Peyer's patch (tissue), 4 donors: ENCODE measurements at regions not wholly inside any gene's neighbourhood (a gene's known extent, or its start where the extent isn't known, plus 50 kb on each side); places are given as distances from the start of the nearest gene placed in this dataset.

Source experiments
- POLR2A ChIP-seq, 2 donors: fragments of 450-650 bp; IDR thresholded peaks; one replicate each; pipeline ENCODE4 v1.5.1; 2017; ENCODE audit warnings: antibody characterized with exemption in 2 of 2, mild to moderate bottlenecking in 2 of 2, moderate library complexity in 2 of 2
- TF ChIP-seq, protein P1 (sequence below), 6 experiments: fragments of 450-650 bp in 4 of 6; fragments of 200-600 bp in 2 of 6; sonication (generic) in 1 of 6; IDR thresholded peaks; one replicate each; pipeline ENCODE4 v1.5.1; 2017 to 2019; ENCODE audit warnings: antibody characterized with exemption in 6 of 6, mild to moderate bottlenecking in 3 of 6, moderate library complexity in 1 of 6

DNA sequence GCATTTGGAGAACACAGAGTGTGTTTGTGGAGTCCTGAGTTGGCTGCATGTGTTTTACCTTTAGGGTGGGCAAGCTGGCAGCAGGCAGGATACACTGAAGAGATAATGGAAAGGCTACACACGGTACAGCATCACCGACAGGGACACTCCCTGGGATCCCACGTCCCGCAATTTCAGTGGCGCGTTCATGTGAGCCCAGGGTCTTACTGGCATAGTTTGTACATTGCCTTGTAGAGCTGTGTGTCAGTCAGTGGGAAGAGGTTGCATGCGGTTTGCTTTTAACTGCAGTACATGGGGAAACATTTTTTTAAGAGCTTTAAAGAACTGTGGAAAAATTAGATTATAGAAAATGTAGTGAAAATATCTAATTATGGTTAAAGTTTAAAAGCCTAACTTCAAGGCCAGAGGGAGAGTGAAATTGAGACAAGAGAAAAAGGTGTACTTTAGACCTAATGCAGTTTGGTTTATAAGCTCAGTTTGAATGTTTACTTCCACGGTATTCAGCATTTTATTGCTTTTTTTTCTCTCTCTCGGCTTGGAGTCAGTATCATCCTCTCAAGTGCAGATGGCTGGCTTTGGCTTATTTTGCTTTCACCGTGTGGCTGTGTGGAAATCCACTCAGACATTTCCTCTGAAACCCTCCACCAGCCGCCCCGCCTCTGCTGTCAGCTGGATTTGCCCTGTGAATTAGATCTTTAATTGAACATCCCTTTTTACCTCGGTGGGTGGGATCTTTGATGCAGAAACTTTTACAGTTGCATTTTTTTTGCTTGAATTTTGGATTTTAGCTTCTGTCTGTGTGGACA is 364.2 kb upstream of the COBL start:
- TF ChIP-seq, protein P1, sequence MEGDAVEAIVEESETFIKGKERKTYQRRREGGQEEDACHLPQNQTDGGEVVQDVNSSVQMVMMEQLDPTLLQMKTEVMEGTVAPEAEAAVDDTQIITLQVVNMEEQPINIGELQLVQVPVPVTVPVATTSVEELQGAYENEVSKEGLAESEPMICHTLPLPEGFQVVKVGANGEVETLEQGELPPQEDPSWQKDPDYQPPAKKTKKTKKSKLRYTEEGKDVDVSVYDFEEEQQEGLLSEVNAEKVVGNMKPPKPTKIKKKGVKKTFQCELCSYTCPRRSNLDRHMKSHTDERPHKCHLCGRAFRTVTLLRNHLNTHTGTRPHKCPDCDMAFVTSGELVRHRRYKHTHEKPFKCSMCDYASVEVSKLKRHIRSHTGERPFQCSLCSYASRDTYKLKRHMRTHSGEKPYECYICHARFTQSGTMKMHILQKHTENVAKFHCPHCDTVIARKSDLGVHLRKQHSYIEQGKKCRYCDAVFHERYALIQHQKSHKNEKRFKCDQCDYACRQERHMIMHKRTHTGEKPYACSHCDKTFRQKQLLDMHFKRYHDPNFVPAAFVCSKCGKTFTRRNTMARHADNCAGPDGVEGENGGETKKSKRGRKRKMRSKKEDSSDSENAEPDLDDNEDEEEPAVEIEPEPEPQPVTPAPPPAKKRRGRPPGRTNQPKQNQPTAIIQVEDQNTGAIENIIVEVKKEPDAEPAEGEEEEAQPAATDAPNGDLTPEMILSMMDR (IDR thresholded peaks at IDR 0.05) = no peak
- no peak for TF ChIP-seq POLR2A (IDR thresholded peaks at IDR 0.05)
